NOMO-1 treated with dmso at 0.1 percent for 144 hours (cell line): ENCODE measurements at regions not wholly inside any gene's neighbourhood (a gene's known extent, or its start where the extent isn't known, plus 50 kb on each side); places are given as distances from the start of the nearest gene placed in this dataset.

ENCODE experiments used
- DNase-seq: peaks from one replicate; lab custom pipeline; 2025; ENCODE audit not compliant: unreplicated experiment; lab: John Stamatoyannopoulos, UW

DNA sequence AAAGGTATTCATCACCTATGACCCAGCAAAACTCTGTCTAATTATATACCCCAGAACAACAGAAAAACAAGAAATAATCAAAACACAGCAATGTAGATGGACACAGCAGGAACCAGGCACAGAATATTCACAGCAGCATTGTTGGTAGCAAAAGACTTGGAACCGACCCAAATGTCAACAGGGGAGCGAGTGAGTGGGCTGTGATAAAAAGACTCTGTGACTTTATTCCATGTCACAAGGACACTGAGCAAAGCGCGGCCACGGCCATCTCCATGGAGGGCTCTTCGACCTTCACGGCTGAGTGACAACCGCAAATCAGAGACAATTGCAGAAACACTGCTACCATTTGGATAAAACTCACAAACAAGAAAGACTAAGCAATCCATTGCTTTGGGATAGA is 1373.1 kb downstream of the TBC1D22A start:
- no peak for DNase-seq

DNA sequence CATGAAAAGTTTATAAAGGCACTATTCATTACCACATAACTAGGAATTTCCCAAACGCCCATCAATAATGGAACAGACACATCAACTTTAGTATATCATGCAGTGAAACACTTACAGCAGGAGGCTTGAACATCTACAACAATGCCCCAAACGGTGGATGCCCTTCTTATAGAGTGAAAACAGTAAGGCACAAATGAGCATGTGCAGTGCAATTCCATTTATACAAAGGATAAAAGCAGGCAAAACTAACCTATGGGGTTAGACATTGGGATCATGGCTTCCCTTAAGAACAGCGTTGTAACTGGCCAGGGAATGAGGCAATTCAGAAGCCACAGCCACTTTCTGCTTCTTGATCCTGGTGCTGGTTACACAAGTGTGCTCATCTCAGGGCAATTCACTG is 1363.0 kb downstream of the TBC1D22A start:
- no peak for DNase-seq

DNA sequence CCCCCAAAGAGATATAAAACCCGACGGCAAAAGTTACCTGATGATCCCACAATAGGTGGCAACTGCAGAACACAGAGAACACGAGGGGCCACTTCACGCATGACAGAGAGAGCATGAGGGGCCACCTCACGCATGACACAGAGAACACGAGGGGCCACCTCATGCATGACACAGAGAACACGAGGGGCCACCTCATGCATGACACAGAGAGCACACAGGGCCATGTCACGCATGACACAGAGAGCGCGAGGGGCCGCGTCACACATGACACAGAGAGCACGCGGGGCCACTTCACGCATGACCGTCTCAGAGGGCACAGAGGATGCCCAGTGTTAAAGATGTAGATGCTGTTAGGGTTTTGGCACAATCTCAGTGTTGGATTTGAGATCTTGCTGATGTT is 1359.5 kb downstream of the TBC1D22A start:
- no peak for DNase-seq

DNA sequence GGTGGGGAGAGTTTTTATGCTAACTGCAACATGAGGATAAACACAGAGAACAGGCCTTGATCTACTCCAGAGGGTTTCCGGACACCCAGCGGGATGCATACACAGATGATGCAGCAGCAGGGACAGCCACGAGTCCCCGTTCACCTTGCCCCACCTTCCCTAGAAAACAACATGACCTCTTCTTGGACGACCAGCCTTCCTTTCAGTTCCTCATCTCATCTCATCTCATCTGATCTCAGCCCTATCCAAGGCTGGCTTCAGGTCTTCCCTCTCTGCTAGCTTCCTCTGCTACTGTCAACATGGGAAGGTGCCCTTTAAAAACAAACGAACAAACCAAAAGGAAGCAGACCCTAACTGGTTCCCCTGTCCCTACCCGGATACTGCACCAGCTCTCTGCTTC is 1356.2 kb downstream of the TBC1D22A start:
- no peak for DNase-seq

DNA sequence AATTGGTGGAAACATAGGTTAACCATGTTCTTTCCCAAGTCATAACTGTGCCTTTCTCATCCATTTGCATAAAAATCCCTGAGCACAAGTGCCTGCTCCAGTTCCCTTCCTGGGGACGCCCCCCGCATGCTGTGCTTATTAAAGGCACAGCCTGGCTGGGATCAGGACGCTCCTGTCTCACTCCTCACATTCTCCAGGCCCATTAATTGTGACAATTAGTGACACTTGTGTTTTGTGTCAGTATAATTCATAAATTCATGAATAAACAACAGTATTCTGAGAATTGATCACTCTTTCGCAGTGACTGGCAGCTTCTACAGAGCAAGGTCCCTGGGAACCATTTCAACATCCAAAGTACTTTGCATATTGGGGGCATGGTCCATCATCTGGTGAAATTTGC is 1354.4 kb downstream of the TBC1D22A start:
- no peak for DNase-seq

DNA sequence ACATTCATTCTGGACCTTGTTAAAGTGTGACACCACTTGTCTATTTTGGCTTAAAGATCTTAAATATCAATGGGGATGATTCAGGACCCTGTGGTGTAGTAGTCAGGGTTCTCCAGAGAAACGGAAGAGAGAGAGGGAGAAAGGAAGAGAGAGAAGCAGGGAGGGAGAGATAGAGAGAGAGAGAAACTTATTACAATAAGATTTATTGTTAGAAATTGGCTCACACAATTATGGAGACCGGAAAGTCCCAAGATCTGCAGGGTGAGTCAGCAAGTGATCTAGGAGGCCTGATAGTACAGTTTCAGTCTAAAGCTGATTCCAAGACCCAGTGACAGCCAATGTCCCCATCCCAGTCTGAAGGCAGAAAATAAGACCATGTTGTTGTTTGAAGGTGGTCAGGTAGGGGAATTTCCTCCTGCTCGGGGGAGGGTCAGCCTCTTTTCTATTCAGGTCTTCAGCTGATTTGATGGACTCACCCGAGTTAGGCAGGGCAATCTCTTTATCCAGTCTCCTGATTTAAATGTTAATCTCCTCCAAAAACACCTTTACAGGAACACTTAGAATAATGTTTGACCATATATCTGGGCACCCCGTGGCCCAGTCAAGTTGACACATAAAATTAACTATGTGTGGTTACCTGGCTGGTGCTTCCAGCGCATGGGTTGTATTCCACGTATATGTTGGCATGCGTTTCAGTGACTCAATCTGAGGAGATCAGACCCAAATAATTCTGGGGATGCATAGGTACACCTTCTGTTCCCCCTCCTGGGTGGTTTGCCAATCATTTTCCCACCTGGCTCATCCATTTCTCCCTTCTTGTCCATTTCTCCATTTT is 1350.5 kb downstream of the TBC1D22A start:
- DNase-seq: no peak

DNA sequence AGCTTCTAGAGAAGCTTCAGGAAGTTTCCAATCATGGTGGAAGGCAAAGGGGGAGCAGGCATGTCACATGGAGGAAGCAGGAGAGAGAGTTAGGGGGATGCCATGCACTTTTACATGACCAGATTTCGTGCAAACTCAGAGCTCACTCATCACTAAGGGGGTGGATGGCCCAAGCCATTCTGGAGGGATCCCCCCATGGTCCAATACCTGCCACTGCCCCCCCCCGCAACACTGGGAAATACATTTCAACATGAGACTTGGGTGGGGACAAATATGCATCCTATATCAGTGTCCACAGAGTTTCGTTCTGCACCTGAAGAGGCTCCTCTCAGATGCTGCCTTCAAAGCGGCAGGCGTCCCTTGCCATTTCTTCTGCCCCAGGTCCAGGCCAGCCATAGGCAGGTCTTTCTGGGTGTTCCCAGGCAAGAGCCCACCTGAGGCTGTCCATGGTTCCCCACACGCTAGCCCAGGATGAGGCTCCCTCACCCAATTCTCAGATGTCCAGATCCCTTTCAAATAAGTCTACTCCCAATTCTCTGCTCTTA is 1344.3 kb downstream of the TBC1D22A start:
- DNase-seq: no peak

DNA sequence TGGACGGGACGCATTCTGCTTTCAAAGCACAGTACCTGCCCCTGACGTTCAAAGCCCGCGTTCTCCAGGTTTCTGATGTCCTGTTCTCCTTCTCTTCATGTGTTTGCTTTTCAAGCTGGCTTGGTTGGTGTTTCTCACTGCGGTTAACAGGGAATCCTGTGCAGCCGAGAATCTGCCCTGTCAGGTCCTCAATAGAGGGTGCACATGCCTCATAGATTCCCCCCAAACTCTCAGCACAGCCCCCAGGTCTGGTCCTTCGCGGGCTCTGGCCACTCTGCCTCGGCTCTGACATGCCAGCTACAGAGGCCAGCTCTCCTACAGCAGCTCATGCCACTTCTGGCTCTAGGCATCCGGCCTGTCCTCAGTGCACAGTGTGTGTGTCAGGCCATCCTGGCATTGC is 1343.8 kb downstream of the TBC1D22A start:
- DNase-seq: no peak

DNA sequence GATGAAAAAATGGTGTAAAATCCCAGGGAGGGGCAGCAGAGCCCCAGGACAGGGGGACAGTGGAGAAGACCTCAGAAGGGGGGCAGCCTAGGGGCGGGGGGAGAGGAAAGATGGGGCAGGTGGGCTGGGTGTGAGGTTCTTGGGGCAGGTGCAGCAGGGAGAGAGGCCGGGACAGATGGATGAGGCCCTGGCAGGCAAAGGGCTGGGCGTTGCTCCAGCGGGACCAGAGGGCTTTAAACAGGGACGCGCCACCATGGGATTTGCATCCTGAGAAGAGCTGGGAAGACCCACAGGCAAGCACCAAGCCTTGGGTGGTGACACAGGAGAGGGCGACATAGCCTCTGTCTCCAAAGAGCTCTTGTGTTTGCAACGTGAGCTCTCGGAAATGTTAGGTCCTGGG is 1342.8 kb downstream of the TBC1D22A start:
- no peak for DNase-seq

DNA sequence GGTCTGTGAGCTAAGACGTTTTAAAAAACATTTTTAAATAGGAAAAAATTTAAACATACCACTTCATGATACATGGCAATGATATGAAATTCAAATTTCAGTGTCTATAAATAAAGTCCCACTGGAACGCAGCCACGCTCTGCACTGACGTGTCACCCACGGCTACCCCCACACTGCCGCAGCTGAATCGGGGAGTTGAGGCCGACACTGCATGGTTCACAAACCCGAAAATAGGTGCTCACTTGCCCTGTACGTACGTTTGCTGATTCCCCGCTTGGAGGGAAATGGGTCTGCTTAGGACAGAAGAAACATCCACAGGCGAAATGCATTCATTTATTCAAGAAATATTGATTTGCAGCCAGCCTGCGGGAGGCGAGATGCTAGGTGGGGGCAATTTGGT is 1342.3 kb downstream of the TBC1D22A start:
- no peak for DNase-seq

DNA sequence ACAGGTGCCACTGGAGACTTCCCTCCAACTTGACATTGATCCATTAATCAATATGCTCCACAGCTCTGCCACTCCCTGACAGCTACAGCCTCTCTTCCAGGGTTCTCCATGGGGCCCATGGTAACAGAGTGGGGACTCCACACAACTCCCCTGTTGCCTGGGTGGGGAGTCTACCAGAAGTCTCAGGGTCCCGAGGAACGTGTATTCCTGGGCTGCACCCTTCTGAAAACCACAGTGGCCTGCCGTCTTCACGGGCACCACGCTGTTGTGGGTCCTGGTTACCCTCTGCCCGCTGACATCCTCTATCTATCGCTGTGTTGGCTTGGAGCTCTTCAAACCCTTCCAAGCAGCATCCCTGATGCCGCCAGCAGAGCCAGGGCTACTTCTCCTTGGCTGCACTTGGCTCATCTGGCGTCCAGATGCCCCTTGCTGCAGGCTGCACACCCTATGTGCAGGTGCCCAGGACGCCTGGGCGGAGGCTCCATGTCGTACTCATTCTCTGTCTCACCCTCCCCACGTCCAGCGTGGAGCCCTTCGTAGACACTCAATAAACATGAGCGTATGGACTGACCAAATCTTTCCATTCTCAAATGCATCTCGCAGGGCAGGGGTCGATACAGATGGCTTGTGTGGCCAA is 1341.8 kb downstream of the TBC1D22A start:
- DNase-seq: no peak

DNA sequence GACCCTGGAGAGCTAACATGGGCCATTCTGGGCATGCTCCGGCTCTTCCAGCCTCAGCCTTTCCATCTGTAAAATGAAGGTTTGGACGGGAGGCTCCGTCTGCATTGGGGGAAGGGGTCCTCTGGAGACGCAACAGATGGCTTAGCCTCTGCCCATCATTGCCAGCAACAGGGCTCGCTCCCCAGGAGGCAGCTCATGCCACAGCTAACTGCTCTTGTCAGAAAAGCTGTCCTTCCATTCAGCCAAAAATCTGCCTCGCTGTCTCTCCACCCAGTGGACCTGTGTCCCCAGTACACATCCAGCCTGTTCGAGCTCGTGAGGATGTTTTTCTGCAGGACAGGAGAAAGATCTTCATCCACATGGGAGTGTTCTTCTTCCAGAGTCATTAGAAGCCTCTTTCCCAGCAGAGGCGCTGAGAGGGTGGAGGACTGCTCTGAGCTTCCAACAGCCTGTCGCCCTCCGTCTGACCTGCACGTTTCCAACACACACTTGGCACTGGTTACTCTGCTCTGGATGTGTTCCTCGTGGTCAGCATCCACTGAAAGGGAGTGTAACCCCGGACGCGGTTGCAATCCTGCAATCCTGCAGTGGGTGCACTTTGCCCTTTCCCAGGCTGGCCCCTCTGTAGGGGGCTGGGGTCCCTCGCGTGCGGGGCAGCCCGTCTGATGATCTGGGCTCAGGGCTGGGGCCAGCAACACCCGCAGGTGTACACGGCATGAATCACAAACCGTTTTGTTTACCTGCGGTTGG is 1340.9 kb downstream of the TBC1D22A start:
- no peak for DNase-seq

DNA sequence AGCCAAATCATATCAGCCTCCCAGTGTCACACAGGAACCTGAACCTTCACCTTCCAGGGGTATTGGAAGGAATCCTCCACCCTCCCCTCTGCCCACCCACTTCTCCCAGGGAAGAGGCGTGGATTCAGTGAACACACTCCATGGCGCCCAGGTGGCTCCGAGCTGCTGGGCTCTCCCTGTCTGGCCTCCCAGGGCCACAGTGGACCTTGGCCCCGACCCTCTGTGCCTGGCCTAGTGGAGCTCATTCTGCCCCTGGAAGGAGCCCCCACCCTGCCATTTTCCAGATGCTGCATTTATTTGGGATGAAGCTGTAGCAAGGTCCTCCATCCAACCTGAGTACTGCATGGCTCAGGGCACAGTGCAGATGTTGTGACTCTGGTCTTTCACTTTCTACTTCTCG is 1340.1 kb downstream of the TBC1D22A start:
- no peak for DNase-seq

DNA sequence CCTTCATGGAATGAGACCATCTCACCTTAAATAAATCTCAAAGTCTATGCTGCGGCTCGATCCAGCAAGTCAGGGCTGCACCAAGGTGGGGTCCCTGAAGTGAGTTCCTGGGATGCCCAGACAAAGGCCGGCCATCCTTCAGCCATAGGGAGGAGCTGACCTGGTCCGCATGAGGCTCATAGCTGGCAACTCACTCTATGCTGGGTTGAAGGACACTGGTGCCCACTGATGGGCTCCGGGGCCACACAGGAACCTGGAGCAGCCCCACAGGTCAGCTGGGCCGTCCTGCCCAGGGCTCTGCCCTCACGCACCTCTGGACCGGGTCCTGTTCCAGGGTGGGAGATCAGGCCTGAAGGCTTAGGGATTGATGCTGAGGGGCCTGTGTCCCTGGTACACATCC is 1339.3 kb downstream of the TBC1D22A start:
- DNase-seq: no peak

DNA sequence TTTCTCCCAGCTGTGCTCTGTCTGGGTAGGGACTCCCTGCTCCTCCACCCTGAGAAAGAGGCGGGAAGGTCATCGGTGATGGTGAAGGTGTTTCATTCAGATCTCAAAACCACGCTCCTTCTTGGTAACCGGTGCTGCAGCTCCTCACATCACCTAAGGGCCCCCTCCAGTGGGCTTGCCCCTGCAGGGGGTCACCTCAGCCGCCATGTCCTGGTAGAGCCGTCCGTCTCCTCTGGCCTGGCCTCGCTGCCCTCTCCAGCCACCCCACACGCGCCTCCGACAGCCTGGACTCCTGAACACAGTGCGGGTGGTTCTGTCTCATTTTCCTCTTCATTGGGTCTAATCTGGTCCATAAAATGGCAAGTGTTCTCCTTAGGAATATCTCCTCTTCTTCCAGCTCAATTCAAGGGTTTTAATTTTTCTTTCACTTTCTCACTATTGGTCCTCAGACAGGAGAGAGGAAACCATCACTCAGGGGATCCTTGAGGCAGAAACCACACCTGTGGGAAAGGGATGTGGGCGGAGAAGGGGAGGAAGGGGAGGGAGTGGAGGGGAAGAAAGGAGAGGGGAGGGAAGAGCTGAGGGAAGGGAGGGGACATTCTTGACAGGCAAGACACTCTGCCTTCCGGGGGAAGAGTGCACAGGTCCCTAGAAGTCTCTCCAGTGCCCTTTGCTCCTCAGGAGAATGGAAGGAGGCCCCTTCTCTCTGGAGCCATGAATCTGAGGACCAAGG is 1338.4 kb downstream of the TBC1D22A start:
- no peak for DNase-seq

DNA sequence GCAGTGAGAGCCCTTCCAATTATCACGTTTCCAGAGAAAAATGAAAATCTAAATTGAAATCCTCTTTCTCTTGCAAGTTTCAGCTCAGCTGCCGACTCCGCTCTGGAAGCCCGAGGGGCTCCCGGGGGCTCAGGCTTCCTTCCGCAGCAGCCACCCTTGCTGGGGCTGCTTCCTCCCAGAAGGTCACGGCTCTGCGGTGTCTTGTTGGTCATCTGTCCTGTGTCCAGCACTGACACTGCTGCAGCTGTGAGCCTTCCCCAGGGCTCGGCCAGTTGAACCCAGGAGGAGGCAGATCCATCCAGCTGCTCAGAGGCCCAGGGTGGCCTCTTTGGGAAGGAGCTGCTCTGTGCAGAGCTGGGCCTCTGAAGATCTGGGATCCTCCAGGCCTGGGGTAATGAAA is 1337.2 kb downstream of the TBC1D22A start:
- DNase-seq: no peak

DNA sequence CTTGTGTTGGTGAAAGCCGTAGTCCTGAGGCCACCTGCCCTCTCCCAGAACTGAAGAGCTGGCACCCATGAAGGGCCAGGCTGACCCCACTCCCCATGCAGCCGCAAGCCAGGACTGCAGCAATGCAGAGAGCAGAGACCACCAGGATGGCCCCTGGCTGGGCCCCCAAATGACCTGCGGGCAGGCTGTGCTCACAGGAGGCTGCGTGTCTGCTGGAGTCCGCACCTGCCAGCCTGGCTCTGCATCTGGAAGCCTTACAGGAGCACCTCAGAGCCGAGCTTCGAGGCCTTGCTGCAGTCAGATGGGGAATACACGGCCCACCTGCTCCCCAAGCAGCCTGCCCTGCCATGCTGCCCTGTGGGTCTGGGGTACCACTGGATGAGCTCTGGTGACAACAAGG is 1336.8 kb downstream of the TBC1D22A start:
- no peak for DNase-seq

DNA sequence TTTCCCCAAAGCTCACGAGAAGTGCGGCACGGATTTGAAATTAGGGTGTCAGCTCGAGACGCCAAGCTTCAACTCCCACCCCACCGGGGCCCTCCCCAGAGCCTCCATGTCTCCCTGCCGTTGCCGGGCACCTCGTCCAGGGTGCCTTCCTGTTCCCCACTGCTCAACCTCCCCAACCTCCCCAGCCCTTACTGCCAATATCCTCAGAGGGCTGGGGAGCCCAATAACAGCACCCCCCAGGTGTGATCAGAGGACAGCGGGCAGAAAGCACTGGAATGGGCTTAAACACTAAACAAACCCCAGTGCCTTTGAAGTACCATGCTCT is 1336.4 kb downstream of the TBC1D22A start:
- DNase-seq: no peak

DNA sequence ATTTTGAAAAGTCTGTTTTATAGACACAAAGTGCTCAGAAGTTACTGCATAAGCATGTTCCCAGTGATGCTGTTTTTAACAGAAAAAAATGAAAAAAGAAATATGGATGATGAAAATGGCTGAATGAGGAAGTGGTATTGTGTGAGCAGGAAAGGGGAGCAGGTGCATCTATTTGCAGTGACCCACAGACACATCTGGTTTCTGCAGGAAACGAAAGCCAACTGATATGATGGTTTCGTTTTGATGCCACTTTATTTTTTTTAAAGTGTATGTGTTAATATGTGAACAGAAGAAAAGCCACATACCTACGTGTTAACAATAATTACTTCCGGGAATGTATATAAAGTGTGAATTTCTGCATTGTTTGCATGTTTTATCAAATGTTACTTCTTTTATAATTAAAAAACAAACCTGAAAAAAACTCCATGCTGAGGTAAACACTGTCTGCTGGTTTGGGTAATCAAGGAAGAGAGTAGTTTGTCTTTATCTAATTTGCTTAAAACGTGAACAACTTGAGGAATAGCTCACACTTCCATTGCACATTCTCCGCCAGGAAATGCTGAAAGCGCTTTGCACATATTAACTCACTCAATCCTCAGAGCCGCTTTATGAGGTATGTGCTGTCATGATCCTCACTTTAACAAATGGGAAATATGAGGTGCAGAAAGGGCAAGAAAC is 1335.9 kb downstream of the TBC1D22A start:
- DNase-seq: peak; percentile 46

DNA sequence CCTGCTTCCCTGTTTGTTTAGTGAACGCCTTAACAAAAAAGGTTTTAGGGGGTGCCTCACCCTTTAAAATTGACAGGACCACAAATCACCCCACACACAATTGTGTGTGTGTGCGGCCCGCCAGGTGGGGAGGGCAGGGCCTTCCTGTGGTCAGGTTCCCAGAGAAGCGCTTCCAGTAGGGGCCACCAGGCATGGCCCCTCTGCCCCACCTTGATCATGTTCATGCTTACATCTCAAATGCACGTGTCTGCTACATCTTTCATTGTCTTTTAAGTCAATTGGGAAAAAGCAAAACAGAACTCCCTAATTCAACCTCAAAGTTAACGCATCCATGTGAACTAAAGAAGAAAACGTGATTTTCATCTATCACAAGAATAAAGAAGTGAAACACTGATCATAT is 1335.3 kb downstream of the TBC1D22A start:
- no peak for DNase-seq
